Left kidney (tissue), 1 donor: ENCODE measurements at regions not wholly inside any gene's neighbourhood (a gene's known extent, or its start where the extent isn't known, plus 50 kb on each side); places are given as distances from the start of the nearest gene placed in this dataset.
"Not testable (repeated sequence)": the region's sequence is repeated elsewhere in the genome, so short reads cannot be mapped to it uniquely, and the experiment has no call there.

Experiments
- DNase-seq: peaks from one replicate; pipeline ENCODE4 v3.0.0-alpha.2; 2013

- no peak for DNase-seq
These were observed 683.8 kb downstream of the DOK5 start for GRCh38 chr20:55159230-55159629.

- no peak for DNase-seq
These were observed 683.1 kb downstream of the DOK5 start for GRCh38 chr20:55158446-55158845.

GRCh38 chr20:55155360-55155759, 680.0 kb downstream of the DOK5 start:
- no peak for DNase-seq

GRCh38 chr20:55153001-55153645, 677.7 kb downstream of the DOK5 start:
- peak; percentile 29 for DNase-seq

- no peak for DNase-seq
These were observed 675.8 kb downstream of the DOK5 start for GRCh38 chr20:55151171-55151570.

GRCh38 chr20:55143601-55144000, 668.2 kb downstream of the DOK5 start:
- no peak for DNase-seq

GRCh38 chr20:55142932-55143331, 667.5 kb downstream of the DOK5 start:
- no peak for DNase-seq

GRCh38 chr20:55140631-55141030, 665.2 kb downstream of the DOK5 start:
- DNase-seq = no peak

- DNase-seq = no peak
These were observed 663.9 kb downstream of the DOK5 start for GRCh38 chr20:55139173-55139765.

- DNase-seq = no peak
These were observed 660.5 kb downstream of the DOK5 start for GRCh38 chr20:55135923-55136322.

GRCh38 chr20:55132523-55132922, 657.1 kb downstream of the DOK5 start:
- no peak for DNase-seq

GRCh38 chr20:55117577-55117976, 642.2 kb downstream of the DOK5 start:
- DNase-seq = not testable (repeated sequence)

- no peak for DNase-seq
These were observed 641.2 kb downstream of the DOK5 start for GRCh38 chr20:55116598-55116997.

GRCh38 chr20:55103188-55103587, 627.8 kb downstream of the DOK5 start:
- no peak for DNase-seq

- no peak for DNase-seq
These were observed 623.9 kb downstream of the DOK5 start for GRCh38 chr20:55099251-55099650.

GRCh38 chr20:55097621-55098020, 622.2 kb downstream of the DOK5 start:
- DNase-seq = no peak

- DNase-seq = no peak
These were observed 620.5 kb downstream of the DOK5 start for GRCh38 chr20:55095745-55096400.

GRCh38 chr20:55094353-55094861, 619.0 kb downstream of the DOK5 start:
- peak; percentile 30 for DNase-seq

GRCh38 chr20:55090286-55090685, 614.9 kb downstream of the DOK5 start:
- peak; percentile 41 for DNase-seq

- no peak for DNase-seq
These were observed 611.0 kb downstream of the DOK5 start for GRCh38 chr20:55086421-55086820.

GRCh38 chr20:55079917-55080316, 604.5 kb downstream of the DOK5 start:
- no peak for DNase-seq

- not testable (repeated sequence) for DNase-seq
These were observed 599.0 kb downstream of the DOK5 start for GRCh38 chr20:55074266-55074840.

- no peak for DNase-seq
These were observed 594.6 kb downstream of the DOK5 start for GRCh38 chr20:55070001-55070400.
